ENCODE measurements at regions not wholly inside any gene's neighbourhood (a gene's known extent, or its start where the extent isn't known, plus 50 kb on each side); places are given as distances from the start of the nearest gene placed in this dataset.

- ChIA-PET CTCF (no interaction called here), POLR2A (ENCODE audit: low non-redundant PET) (no interaction called here)
- intact Hi-C loops (cut with micrococcal nuclease; ENCODE audit: unreplicated experiment) = loop anchor here (10.0 kb wide), 1 partner anchor 193 kb away; no protein-coding TSS in a partner anchor
- Histone ChIP-seq H3K36me3 (ENCODE audit: insufficient read depth, low read length, poor library complexity, severe bottlenecking) (no peaks in the 10 kb centered on the region), H3K4me1 (ENCODE audit: insufficient read depth, low read length, poor library complexity, severe bottlenecking) (no peaks in the 10 kb centered on the region), H3K4me3 (ENCODE audit: low read depth, low read length, poor library complexity, severe bottlenecking) (no peak overlapping the region), H3K9me3 (ENCODE audit: low read depth, low read length, poor library complexity, severe bottlenecking) (no peaks in the 10 kb centered on the region), H3K27me3 (replicated peaks; ENCODE audit: insufficient read depth, low read depth, low read length, poor library complexity) (no peaks in the 10 kb centered on the region), H3K27ac (ENCODE audit: low read depth, low read length, poor library complexity, severe bottlenecking) (no peak overlapping the region)
- BruUV-seq (replicated peaks) = no TSS peak
- DNase-seq (ENCODE audit: low spot score) = no peak
- TF ChIP-seq EZH2 (IDR thresholded peaks at IDR 0.05; ENCODE audit: borderline replicate concordance, low read depth, low read length, poor library complexity, severe bottlenecking) (no peak), CTCF (conservative IDR thresholded peaks at IDR 0.05; ENCODE audit: low read depth, low read length) (no peak)
Observed at GRCh38 chr5:133751846-133752245, 139.5 kb upstream of the FSTL4 start.

GRCh38 chr5:133751421-133751820, 139.1 kb upstream of the FSTL4 start:
- CTCF ChIA-PET = no interaction called here
- Histone ChIP-seq H3K9me3 (ENCODE audit: low read depth, low read length, poor library complexity, severe bottlenecking) (no peaks in the 10 kb centered on the region), H3K27ac (ENCODE audit: low read depth, low read length, poor library complexity, severe bottlenecking) (no peak overlapping the region), H3K27me3 (replicated peaks; ENCODE audit: insufficient read depth, low read depth, low read length, poor library complexity) (no peaks in the 10 kb centered on the region), H3K4me1 (ENCODE audit: insufficient read depth, low read length, poor library complexity, severe bottlenecking) (no peaks in the 10 kb centered on the region), H3K36me3 (ENCODE audit: insufficient read depth, low read length, poor library complexity, severe bottlenecking) (no peaks in the 10 kb centered on the region), H3K4me3 (ENCODE audit: low read depth, low read length, poor library complexity, severe bottlenecking) (no peak overlapping the region)
- DNase-seq (ENCODE audit: low spot score) = no peak
- intact Hi-C loops (cut with micrococcal nuclease; ENCODE audit: unreplicated experiment) = loop anchor here (10.0 kb wide), 1 partner anchor 193 kb away; no protein-coding TSS in a partner anchor
- BruUV-seq (replicated peaks) = no TSS peak
- POLR2A ChIA-PET (ENCODE audit: low non-redundant PET) = no interaction called here
- TF ChIP-seq CTCF (conservative IDR thresholded peaks at IDR 0.05; ENCODE audit: low read depth, low read length) = no peak
- TF ChIP-seq EZH2 (IDR thresholded peaks at IDR 0.05; ENCODE audit: borderline replicate concordance, low read depth, low read length, poor library complexity, severe bottlenecking) = no peak

GRCh38 chr5:133750856-133751255, 138.5 kb upstream of the FSTL4 start:
- BruUV-seq (replicated peaks) = no TSS peak
- ChIA-PET POLR2A (ENCODE audit: low non-redundant PET) (no interaction called here), CTCF (no interaction called here)
- Histone ChIP-seq H3K4me1 (ENCODE audit: insufficient read depth, low read length, poor library complexity, severe bottlenecking) (no peaks in the 10 kb centered on the region), H3K9me3 (ENCODE audit: low read depth, low read length, poor library complexity, severe bottlenecking) (no peaks in the 10 kb centered on the region), H3K27me3 (replicated peaks; ENCODE audit: insufficient read depth, low read depth, low read length, poor library complexity) (no peaks in the 10 kb centered on the region), H3K27ac (ENCODE audit: low read depth, low read length, poor library complexity, severe bottlenecking) (no peak overlapping the region), H3K4me3 (ENCODE audit: low read depth, low read length, poor library complexity, severe bottlenecking) (no peak overlapping the region), H3K36me3 (ENCODE audit: insufficient read depth, low read length, poor library complexity, severe bottlenecking) (no peaks in the 10 kb centered on the region)
- TF ChIP-seq EZH2 (IDR thresholded peaks at IDR 0.05; ENCODE audit: borderline replicate concordance, low read depth, low read length, poor library complexity, severe bottlenecking) (no peak), CTCF (conservative IDR thresholded peaks at IDR 0.05; ENCODE audit: low read depth, low read length) (no peak)
- no peak for DNase-seq (ENCODE audit: low spot score)
- intact Hi-C loops (cut with micrococcal nuclease; ENCODE audit: unreplicated experiment) = loop anchor here (10.0 kb wide), 1 partner anchor 194 kb away; no protein-coding TSS in a partner anchor
